Fibroblast of lung (primary cell): ENCODE measurements at regions not wholly inside any gene's neighbourhood (a gene's known extent, or its start where the extent isn't known, plus 50 kb on each side); places are given as distances from the start of the nearest gene placed in this dataset.

Experiments
- EZH2 ChIP-seq: IDR thresholded peaks from 2 replicates; pipeline ENCODE4 v1.5.1; 2012; ENCODE audit warnings: low read length, control low read depth, mild to moderate bottlenecking; ENCODE audit errors: missing control alignments
- TF ChIP-seq, protein P1 (sequence below), 2 donors: IDR thresholded peaks in 1 of 2; conservative IDR thresholded peaks in 1 of 2; 1 replicate in 1 of 2; 2 replicates in 1 of 2; pipeline ENCODE4 v1.5.1; 2011 to 2012; ENCODE audit warnings: low read length in 2 of 2, control low read depth in 1 of 2, inconsistent platforms in 1 of 2, low read depth in 1 of 2, mild to moderate bottlenecking in 1 of 2

- TF ChIP-seq EZH2 = no peak
- TF ChIP-seq, protein P1, sequence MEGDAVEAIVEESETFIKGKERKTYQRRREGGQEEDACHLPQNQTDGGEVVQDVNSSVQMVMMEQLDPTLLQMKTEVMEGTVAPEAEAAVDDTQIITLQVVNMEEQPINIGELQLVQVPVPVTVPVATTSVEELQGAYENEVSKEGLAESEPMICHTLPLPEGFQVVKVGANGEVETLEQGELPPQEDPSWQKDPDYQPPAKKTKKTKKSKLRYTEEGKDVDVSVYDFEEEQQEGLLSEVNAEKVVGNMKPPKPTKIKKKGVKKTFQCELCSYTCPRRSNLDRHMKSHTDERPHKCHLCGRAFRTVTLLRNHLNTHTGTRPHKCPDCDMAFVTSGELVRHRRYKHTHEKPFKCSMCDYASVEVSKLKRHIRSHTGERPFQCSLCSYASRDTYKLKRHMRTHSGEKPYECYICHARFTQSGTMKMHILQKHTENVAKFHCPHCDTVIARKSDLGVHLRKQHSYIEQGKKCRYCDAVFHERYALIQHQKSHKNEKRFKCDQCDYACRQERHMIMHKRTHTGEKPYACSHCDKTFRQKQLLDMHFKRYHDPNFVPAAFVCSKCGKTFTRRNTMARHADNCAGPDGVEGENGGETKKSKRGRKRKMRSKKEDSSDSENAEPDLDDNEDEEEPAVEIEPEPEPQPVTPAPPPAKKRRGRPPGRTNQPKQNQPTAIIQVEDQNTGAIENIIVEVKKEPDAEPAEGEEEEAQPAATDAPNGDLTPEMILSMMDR (conservative IDR thresholded peaks at IDR 0.05 in 1 of 2, IDR thresholded peaks at IDR 0.05 in 1 of 2; ENCODE audit: low read depth in 1 of 2, low read length in 2 of 2) = no peak
Observed at GRCh38 chr11:15886866-15887265, 469.5 kb downstream of the SOX6 start.
